Fibroblast of skin of scalp (primary cell): ENCODE measurements at regions not wholly inside any gene's neighbourhood (a gene's known extent, or its start where the extent isn't known, plus 50 kb on each side); places are given as distances from the start of the nearest gene placed in this dataset.

Experiments
- DNase-seq: peaks from one replicate; pipeline ENCODE4 v3.0.0-alpha.2; 2013

DNA sequence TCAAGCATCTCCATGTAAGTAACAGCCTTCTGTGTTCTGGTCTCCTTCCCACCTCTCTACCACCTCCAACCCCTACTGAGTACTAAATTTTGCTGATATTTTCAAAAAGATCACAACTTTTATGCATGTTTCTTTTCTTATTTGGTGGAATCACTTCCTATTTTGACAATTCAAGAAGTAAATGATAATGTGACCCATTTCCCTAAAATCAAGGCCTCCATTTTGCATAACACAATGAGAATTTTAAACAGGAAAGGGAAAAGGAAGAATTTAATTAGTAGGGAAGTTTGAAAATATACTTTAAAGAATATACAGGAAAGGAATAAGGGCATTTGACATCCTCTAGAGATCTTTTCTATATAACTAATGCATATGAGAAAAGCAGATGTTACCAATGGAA is 212.9 kb upstream of the RASA1 start:
- no peak for DNase-seq

DNA sequence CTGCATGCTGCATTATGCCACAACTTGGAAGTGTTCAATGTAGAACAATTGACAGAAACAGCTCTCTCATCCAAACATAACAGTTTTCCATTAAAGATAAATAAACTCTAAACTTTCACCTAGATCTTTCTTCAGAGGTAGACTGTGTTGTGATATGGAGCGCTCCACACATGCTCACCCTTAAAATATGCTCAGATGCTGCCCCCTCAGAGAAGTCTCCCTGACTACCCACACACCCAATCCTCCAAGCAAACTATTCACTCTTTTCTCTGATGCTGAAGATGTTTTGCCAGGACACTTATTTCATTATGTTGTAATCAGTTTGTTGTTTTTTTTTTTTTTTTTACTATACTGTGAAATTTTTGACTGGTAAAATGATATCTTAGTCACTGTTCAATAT is 206.6 kb upstream of the RASA1 start:
- DNase-seq, result no peak

DNA sequence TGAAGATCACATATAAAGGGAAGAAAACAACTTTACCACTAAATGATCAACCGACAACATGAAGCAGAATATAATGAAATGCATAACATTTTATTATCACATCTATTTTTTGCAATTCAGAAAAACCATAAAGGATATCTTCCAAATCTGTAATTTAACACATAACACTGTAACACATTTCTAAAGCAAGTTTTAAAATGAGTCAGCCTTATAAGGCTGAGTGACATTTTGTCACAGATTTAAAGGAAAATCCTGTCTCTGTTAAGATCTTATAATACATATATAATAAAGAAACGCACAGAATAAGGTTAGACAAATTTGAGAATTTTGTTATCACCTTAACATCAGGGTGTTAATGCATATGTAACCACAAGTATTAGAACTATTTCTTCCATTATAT is 198.4 kb upstream of the RASA1 start:
- DNase-seq, result no peak

DNA sequence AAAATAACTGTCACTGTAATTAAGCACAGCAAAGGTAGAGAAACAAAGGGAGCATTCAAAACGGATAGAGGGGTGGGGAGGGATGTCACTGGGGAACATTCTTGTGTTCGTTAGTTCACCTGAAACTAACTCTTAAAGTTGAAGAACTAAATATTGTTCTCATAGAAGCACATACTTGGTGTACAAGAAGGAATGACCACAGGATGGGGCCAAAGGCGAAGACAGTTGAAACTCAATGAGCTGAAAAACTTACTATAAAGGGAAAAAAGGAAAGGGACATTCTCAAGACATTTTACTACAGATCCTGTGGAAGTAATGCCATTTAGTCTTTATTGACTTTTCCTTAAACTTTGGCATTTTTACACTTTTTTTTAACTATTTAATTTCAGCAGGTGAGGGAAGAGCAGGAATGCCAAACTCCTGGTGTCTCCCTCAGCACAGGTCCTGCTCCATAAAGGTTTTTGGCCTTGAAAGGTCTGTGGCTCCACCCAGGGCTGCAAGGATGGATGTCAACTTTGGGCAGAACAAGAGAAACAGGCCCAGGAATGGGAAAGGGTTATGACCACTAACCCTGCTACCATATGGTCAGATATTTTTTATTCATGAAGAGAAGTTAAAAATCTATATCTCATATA is 197.6 kb upstream of the RASA1 start:
- DNase-seq, result peak; percentile 68

DNA sequence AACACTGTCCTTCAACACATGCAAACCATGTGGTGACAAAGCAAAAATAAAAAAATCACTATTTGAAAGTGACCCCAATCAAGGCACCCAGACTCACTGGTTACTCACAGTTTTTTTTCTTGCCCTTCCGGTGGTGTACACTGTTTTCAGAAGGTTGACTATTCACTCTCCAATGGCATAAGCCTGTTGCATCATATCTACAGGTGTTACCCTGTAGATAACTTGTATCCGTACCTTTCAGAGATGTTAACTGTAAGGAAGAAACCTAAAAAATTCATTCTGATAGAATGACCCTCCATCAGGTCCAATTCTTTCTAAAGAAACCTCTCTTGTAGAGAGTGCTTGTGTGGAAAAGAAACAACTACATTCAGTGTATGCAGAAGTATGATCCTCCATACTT is 193.6 kb upstream of the RASA1 start:
- DNase-seq, result no peak

DNA sequence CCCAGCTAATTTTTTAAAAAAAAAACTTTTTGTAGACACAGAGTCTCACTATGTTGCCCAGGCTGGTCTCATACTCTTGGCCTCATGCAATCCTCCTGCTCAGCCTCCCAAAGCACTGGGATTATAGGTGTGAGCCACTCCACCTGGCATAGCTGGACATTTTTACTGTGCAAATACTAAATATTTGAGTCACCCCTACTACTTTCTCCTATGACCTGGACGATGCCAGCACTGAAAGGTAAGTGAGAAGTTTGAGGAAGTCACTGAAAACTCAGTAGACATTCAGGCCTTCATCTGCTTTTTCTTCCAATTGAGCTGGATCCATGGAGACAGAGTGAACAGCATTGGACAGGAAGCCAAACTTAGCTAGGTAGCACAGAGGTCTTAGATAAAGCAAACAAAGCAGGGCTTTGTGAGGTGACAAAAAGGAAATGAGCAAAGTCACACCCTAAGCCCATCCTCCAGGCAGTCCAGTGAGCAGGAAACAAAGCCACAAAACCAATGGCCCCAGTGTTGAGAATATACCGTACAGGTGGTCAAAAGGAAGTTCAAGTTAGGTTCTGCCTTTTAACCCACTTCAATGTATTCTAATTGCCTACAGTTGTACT is 192.6 kb upstream of the RASA1 start:
- DNase-seq, result no peak

DNA sequence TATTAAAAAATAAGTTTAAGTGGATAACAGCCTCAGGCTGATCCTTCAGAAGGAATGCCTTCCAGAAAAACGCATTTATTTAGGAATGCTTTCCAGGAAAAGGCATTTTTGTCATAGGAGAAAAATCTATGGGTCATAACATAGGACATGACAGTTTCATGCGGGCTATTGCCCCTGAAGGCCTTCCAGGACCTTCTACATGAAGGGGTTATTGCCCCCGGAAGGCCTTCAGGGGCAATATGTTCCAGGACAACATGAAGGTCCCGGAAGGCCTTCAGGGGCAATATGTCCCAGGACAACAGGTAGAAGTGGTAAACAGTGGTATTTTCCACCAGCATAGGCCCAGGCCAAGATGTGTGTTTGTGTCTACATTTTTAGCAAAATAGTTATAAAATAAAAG is 191.3 kb upstream of the RASA1 start:
- DNase-seq, result no peak

DNA sequence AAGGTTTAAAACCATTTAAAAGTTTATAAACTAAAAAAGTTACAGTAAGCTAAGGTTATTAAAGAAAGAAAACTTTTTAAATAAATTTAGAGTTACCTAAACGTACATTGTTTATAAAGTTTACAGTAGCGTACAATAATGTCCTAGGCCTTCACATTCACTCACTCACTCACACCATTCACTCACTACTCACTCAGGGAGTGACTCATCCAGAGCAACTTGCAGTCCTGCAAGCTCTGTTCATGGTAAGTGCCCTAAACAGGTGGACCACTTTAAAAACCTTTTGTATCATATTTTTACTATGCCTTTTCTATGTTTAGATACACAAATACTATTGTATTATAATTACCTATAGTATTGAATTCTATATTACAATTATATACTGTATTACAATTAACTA is 190.8 kb upstream of the RASA1 start:
- DNase-seq, result no peak

DNA sequence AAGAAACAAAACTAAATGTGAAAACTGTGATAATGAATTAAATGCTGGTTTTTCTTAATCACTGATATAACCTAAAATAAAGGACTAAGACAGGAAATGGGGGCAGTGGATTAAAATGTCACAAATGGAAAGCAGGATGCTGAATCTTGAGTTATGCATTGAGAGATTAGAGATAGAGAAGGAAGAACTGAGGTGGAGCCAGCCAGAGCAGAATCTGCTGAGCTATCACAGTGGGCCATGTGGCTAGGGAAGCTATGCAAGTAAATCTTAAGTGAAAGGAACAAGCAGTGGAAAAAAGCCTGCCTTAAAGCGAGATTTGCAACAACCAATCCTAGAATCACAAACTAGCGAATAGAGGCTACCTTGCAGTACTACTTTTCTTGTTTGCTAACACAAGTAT is 188.5 kb upstream of the RASA1 start:
- DNase-seq, result no peak

DNA sequence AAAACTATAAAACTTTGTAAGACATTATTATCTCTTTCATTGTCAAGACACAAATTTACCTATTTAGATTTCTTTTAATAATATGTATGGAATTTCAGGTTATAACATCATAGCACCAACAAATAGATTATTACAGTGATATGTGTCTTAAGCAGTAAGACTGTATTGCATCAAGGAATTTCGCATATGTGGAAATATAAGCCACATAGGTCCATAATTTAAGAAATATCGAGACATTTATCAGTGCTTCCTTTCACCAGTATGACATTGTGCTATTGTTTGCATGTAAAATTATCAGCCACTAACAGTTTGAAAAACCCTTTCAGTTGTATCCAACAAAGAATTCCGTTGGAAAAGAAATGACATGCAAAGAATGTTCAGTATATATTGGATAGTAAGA is 186.7 kb upstream of the RASA1 start:
- no peak for DNase-seq

DNA sequence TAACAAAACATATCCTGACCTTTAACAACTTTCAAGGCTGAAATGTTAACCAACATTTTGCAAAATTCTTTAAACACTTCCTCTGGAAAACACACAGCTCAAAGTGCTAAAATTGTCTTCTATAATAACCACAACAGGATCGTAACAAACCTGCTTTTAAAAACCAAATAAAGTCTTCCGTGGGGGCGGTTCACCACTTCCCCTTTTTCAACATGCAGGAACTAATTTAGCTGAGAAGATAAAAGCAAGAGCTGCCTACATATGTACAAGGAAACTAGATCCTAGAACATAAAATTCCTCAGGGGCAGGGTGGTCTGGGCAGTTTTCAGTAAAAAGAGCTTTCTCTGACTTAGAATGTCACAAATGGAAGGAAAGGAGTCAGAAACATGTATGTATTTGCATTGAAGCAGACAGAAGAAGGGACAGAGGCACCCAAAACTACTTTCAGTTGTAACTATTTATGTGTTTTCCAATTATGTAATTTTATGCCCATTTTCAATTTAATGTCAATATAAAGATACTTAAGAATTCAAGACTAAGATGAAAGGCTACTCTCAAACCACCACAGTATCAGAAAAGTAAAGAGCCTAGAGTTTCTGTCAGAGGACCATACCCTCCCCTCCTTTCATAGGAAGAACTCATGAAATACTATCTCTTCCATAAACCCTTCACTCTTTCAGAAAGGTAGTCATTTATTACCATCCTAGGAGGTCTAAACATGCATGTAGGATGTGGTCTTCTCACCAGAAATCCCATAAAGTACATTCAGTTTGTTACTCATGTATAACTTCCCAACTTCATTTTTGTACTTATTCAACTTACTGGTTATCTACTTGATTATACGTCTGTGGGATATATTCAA is 185.9 kb upstream of the RASA1 start:
- DNase-seq, result no peak

DNA sequence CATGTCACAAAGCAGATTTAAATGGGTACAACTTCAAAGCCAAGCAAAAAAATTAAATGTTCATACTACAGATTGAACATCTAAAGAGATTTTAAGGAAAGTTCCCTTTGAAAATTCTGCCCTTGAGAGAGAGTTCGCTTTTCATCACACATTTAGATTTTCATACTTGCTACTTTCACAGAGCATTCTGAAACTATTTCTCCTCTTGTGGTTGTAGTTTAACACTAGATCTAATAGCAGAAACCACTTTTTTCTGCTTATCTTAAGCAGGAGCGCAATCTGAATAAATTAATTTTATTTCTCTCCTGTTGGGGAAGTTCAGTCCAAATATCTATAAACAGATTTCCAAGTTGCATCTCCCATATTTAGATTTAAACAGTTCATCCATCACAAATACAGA is 173.3 kb upstream of the RASA1 start:
- DNase-seq, result no peak

DNA sequence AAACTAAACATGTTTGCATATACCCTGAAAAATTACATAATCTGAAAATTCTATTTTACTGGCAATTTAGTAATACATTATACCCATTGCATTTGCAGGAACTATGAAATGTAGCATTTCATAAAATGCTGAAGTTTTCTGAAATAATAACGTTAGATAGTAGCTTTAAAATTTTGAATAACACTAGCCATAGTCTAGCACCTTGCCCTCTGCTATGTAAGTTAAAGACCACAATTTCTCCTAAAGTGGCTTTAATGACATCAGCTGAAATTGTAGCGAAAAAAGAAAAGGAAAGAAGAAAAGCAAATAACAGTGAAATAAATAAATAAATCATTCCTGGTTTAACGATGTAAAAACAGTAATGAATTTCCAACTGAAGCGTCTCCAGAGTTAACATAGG is 172.8 kb upstream of the RASA1 start:
- no peak for DNase-seq

DNA sequence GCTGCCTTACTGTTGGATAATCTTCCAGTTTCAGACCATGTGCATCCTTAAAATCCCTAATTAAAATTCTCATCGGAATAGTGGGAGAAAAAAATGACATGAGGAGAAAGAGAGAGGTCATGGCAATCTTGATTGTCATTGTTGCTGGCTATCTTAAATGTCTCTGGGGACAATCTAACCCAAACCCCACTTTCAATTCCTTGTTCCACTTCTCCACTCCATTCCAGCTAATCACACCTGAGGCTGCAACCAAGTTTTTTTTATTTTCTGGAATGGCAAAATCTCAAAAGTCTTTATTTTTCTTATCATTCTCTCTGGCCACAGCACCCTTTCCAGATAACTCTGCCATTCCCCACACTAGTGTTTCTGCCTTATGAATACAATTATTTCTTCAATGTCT is 171.9 kb upstream of the RASA1 start:
- DNase-seq, result no peak

DNA sequence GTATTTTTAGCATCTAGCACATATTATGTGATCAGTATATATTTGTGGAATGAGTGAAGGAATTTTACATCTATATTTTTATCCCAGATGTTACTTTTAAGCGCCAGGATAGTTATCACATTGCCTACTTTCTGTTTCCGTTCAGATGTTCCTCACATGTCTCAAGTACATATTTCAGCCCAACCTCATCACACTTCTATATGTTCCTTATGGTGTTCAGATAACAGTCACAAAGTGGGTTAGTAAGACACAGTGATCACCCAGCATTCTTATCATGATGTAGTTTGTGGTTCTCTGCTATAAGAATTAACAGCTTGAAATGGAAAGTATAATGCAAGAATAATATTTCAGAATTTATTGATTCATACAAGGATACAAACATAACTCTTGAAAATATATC is 170.0 kb upstream of the RASA1 start:
- DNase-seq, result no peak

DNA sequence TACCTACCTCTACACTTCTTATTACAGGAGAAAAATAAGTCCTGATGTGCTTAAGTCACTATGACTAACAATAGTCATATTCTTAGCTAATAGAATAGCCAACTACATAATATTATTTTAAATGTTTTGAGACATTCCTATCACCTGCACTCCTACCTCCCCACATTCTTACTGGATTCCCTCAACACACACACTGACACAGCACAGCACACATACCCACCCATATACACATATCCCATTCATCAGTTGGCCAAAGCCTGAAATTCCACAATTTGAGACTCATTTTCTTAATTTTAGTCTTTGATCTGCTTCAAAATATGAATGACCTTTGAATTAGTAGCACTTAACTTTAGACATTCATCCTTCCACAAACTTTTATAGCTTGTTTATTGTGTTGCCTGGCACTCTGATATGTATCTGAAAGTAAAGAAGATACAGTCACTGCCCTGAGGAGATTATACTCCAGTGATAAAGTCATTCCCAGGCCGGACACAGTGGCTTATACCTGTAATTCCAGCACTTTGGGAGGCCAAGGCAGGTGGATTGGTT is 168.3 kb upstream of the RASA1 start:
- DNase-seq, result no peak

DNA sequence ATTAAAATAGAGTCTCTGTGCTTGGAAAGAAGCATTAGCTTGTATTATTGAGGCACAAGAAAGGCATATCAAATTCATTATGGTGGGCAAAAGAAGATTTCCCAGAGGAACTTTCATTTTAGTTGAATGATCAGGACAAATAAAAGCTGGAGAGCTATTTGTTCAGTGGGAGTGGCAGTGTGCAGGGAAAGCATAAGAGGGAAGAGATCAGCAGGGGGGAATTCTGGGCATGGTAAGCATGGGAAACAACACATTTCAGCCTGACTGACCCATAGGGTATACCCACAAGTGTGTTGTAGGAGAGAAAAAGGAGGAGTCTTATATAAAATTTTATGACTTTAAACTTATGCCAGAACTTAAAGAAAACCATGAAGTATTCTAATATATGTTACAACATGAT is 167.7 kb upstream of the RASA1 start:
- peak; percentile 11 for DNase-seq

DNA sequence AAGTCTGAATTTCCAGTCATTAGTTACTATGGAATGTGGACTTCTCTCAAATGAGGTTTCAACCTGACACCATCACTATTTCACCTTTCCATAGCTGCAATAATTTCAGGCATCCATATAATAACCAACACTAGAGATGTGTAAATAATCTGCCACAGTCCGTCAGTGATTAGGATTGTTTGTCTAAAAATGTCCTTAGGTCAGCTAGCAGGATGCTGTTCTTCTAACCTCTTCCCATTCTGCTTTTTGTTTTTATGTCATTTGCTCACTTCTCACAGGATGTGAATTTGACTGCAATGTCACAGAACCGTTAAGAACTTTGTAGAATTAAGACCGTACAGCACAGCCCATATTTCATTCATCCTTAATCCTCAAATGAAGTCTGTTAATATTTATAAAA is 166.4 kb upstream of the RASA1 start:
- DNase-seq, result no peak

DNA sequence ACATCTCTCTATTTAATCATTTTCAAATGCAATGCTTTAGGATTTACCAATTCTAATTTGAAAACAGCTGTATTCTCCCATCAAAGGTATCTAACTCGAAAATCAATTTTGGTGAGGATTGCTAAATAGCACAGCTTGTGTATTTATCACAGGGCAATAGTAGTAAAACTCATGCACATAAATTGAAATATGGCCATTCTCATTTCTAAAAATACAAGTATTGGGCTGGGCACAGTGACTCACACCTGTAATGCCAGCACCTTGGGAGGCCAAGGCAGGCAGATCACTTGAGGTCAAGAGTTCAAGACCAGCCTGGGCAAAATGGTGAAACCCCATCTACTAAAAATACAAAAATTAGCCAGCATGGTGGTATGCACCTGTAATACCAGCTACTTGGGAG is 164.8 kb upstream of the RASA1 start:
- DNase-seq, result no peak

DNA sequence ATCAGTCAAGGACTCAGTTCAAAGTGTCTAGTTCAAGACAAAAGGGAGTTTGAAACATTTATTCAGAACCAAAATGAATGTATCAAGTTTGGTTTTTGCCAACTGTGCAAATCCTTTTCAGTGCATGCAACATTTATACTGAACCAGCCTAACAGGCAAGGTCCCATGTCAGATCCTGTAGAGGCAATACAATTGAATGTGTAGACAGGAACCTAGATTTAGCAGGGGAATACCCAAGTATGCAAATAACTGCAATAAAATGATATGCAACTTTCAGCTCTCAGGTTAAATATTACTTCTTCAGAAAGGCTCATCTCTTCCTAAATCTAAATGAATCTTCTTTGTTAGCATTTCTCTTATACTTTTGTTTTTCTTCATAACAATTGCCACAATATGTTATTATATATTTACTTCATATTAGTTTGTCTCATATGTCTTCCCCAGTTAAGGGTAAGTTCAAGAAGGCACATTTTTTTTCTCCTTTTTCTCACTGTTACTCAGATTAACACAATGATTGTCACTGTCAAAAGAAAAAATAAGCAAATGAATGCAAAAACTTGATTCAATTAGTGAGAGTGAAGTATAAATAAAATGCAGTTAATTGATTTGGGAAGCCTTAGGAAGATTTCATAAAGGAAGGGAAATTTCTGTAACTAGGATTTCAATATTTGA is 163.9 kb upstream of the RASA1 start:
- no peak for DNase-seq

DNA sequence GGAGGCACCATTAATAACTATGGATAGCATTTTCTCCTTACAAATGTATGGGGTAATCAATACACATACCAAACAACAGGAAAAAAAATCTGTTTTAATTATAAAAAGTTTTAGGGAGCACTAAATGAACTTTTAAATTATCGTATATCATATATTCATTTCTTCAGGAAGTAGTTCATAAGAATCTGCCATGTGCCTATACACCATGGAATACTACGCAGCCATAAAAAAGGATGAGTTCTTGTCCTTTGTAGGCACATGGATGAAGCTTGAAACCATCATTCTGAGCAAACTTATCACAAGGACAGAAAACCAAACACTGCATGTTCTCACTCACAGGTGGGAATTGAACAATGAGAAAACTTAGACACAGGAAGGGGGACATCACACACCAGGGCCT is 162.1 kb upstream of the RASA1 start:
- no peak for DNase-seq

DNA sequence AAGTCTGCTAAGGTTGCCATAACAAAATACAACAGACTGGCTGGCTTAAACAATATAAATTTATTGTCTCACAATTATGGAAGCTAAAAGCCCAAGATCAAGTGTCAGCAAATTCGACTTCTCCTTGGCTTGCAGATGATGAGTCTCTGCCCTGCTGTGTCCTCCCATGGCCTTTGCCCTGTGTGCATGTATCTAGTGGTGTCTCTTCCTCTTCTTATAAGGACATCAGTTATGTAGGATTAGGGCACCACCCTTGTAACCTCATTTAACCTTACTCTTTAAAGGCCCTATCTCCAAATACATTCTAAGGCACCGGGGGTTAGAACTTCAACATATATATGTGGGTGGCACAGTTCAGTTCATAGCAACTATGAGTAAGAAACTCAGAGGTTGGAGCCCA is 157.9 kb upstream of the RASA1 start:
- no peak for DNase-seq

DNA sequence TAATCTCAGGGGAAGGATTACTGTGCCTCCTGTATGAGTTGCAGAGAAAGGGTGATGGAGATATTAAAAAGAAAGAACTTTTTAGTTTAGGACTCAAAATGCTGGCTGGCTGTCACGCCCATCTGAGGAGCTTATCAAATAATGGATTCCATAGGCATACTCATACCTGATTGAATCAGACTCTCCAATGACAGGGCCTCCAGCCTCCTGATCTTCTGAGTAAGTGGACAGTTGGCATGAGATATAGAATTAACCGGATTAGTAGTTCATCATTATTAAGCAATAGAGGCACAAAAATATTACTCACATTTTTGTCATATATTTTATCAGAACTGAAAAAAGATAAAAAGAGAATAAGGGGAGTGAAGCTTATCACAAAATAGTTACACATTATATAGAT is 157.0 kb upstream of the RASA1 start:
- no peak for DNase-seq
